WTC11 (cell line): ENCODE measurements at regions not wholly inside any gene's neighbourhood (a gene's known extent, or its start where the extent isn't known, plus 50 kb on each side); places are given as distances from the start of the nearest gene placed in this dataset.
A peak's percentile ranks its signal among the peaks of the same experiment; 100 is the strongest.

ENCODE experiments used
- ATAC-seq: fragments of 200-7000 bp; cut with Tn5 transposase; 2 replicates; pipeline ENCODE4 v1.10.0; 2021; ENCODE audit warnings: mild to moderate bottlenecking, moderate library complexity
- CTCF ChIA-PET: fragments of 300-600 bp; sonication (Branson Sonifier 250); formaldehyde crosslinking; loops from one replicate; lab custom pipeline; 2021; ENCODE audit warnings: antibody characterized with exemption; lab: Charles Lee
- POLR2A ChIA-PET: fragments of 350-600 bp; sonication (Branson Sonifier 250); formaldehyde crosslinking; loops from one replicate; lab custom pipeline; 2021; ENCODE audit warnings: antibody characterized with exemption; lab: Charles Lee
- DNase-seq: peaks from one replicate; pipeline ENCODE4 v3.0.0; 2021; ENCODE audit warnings: low spot score
- H3K27ac Mint-ChIP-seq: 2 replicates; pipeline ENCODE4 v1.8.0; 2021; ENCODE audit warnings: mixed read lengths
- H3K27me3 Mint-ChIP-seq: 2 replicates; pipeline ENCODE4 v1.8.0; 2021; ENCODE audit warnings: low read depth, mild to moderate bottlenecking, moderate library complexity, mixed read lengths
- H3K36me3 Mint-ChIP-seq: 2 replicates; pipeline ENCODE4 v1.8.0; 2021; ENCODE audit warnings: mixed read lengths
- H3K4me1 Mint-ChIP-seq: 2 replicates; pipeline ENCODE4 v1.8.0; 2022; ENCODE audit warnings: mixed read lengths
- H3K4me3 Mint-ChIP-seq: 2 replicates; pipeline ENCODE4 v1.8.0; 2021; ENCODE audit warnings: mild to moderate bottlenecking, moderate library complexity, mixed read lengths
- H3K9me3 Mint-ChIP-seq: 2 replicates; pipeline ENCODE4 v1.8.0; 2021; ENCODE audit warnings: mixed read lengths
- CTCF ChIP-seq: fragments of 200-600 bp; IDR thresholded peaks from 2 replicates; pipeline ENCODE4 v1.8.0; 2022; ENCODE audit warnings: antibody characterized with exemption
- E2F5 ChIP-seq: sonication (generic); formaldehyde crosslinking; IDR thresholded peaks from 2 replicates; pipeline ENCODE4 v1.8.1; 2022; ENCODE audit warnings: mild to moderate bottlenecking, moderate library complexity, missing genetic modification reagents
- ESRRA ChIP-seq: sonication (generic); formaldehyde crosslinking; IDR thresholded peaks from 2 replicates; pipeline ENCODE4 v1.8.1; 2022; ENCODE audit warnings: mild to moderate bottlenecking, missing genetic modification reagents, borderline replicate concordance
- FOXJ3 ChIP-seq: sonication (generic); formaldehyde crosslinking; IDR thresholded peaks from 2 replicates; pipeline ENCODE4 v1.9.0; 2021; ENCODE audit warnings: missing genetic modification reagents, mild to moderate bottlenecking, borderline replicate concordance
- MXD4 ChIP-seq: fragments of 250-450 bp; sonication (Bioruptor Pico); IDR thresholded peaks from 2 replicates; pipeline ENCODE4 v1.8.0; 2021; ENCODE audit warnings: mild to moderate bottlenecking, moderate library complexity, borderline replicate concordance
- RORB ChIP-seq: fragments of 250-450 bp; sonication (Bioruptor Pico); IDR thresholded peaks from 2 replicates; pipeline ENCODE4 v1.9.0; 2021; ENCODE audit warnings: mild to moderate bottlenecking
- TEAD4 ChIP-seq: sonication (generic); formaldehyde crosslinking; IDR thresholded peaks from 2 replicates; pipeline ENCODE4 v1.8.0; 2022; ENCODE audit warnings: mild to moderate bottlenecking, missing genetic modification reagents
- USF2 ChIP-seq: sonication (generic); formaldehyde crosslinking; IDR thresholded peaks from 2 replicates; pipeline ENCODE4 v1.8.1; 2023; ENCODE audit warnings: mild to moderate bottlenecking, missing genetic modification reagents, moderate library complexity
- ZNF263 ChIP-seq: sonication (generic); formaldehyde crosslinking; IDR thresholded peaks from 2 replicates; pipeline ENCODE4 v1.8.1; 2022; ENCODE audit warnings: low read depth, mild to moderate bottlenecking, moderate library complexity, missing genetic modification reagents
- TF ChIP-seq, protein P1 (sequence below): sonication (generic); formaldehyde crosslinking; IDR thresholded peaks from 2 replicates; pipeline ENCODE4 v1.8.0; 2022; ENCODE audit warnings: mild to moderate bottlenecking, missing genetic modification reagents
- TF ChIP-seq, protein P2 (sequence below): fragments of 250-450 bp; sonication (Bioruptor Pico); IDR thresholded peaks from 2 replicates; pipeline ENCODE4 v1.9.0; 2021; ENCODE audit warnings: mild to moderate bottlenecking, borderline replicate concordance
- TF ChIP-seq, protein P3 (sequence below): sonication (generic); formaldehyde crosslinking; IDR thresholded peaks from 2 replicates; pipeline ENCODE4 v1.8.0; 2023; ENCODE audit warnings: mild to moderate bottlenecking, missing genetic modification reagents

- Mint-ChIP-seq H3K36me3 (no peaks in the 10 kb centered on the region), H3K27me3 (no peaks in the 10 kb centered on the region), H3K4me3 (no peak overlapping the region), H3K27ac (no peak overlapping the region), H3K9me3 (peaks cover 3% of the 10 kb centered on the region; the same call in 1 of the 2 replicates), H3K4me1 (no peaks in the 10 kb centered on the region)
- DNase-seq: no peak
- POLR2A ChIA-PET: no interaction called here
- no peak for ATAC-seq
- TF ChIP-seq, protein P1, sequence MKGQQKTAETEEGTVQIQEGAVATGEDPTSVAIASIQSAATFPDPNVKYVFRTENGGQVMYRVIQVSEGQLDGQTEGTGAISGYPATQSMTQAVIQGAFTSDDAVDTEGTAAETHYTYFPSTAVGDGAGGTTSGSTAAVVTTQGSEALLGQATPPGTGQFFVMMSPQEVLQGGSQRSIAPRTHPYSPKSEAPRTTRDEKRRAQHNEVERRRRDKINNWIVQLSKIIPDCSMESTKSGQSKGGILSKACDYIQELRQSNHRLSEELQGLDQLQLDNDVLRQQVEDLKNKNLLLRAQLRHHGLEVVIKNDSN: no peak
- TF ChIP-seq ZNF263 (CRISPR knock-in tag): no peak
- no peak for TF ChIP-seq E2F5 (CRISPR knock-in tag)
- no peak for TF ChIP-seq FOXJ3 (CRISPR knock-in tag)
- TF ChIP-seq, protein P2, sequence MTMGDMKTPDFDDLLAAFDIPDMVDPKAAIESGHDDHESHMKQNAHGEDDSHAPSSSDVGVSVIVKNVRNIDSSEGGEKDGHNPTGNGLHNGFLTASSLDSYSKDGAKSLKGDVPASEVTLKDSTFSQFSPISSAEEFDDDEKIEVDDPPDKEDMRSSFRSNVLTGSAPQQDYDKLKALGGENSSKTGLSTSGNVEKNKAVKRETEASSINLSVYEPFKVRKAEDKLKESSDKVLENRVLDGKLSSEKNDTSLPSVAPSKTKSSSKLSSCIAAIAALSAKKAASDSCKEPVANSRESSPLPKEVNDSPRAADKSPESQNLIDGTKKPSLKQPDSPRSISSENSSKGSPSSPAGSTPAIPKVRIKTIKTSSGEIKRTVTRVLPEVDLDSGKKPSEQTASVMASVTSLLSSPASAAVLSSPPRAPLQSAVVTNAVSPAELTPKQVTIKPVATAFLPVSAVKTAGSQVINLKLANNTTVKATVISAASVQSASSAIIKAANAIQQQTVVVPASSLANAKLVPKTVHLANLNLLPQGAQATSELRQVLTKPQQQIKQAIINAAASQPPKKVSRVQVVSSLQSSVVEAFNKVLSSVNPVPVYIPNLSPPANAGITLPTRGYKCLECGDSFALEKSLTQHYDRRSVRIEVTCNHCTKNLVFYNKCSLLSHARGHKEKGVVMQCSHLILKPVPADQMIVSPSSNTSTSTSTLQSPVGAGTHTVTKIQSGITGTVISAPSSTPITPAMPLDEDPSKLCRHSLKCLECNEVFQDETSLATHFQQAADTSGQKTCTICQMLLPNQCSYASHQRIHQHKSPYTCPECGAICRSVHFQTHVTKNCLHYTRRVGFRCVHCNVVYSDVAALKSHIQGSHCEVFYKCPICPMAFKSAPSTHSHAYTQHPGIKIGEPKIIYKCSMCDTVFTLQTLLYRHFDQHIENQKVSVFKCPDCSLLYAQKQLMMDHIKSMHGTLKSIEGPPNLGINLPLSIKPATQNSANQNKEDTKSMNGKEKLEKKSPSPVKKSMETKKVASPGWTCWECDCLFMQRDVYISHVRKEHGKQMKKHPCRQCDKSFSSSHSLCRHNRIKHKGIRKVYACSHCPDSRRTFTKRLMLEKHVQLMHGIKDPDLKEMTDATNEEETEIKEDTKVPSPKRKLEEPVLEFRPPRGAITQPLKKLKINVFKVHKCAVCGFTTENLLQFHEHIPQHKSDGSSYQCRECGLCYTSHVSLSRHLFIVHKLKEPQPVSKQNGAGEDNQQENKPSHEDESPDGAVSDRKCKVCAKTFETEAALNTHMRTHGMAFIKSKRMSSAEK: no peak
- TF ChIP-seq RORB (CRISPR knock-in tag): no peak
- TF ChIP-seq, all 79 proteins: peak for 0
- CTCF ChIA-PET: no interaction called here
Measured at GRCh38 chr20:24815931-24816330, 133.1 kb upstream of the CST7 start.

DNA sequence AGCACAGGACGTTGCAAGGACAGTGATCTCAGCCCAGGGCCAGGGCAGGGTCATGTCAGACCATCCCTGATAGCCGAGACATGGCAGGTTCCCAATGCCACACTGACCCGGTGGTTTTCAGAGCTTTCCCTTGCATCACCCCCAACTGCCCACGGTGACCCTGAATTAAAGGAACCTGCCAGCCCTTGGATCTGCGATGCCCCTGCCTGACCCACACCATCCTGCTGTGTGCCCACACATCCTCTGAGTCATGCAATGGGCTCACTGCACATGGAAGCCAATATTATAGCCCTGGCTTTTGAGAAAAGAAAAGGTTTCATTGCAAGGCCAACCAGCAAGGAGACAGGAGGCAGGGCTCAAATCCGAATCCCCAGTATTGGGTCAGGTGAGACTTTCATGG is 132.6 kb upstream of the CST7 start:
- no peaks in the 10 kb centered on the region for H3K4me1 Mint-ChIP-seq
- H3K4me3 Mint-ChIP-seq: no peak overlapping the region
- ATAC-seq: no peak
- no peaks in the 10 kb centered on the region for H3K27me3 Mint-ChIP-seq
- TF ChIP-seq ESRRA (CRISPR knock-in tag): no peak
- TF ChIP-seq CTCF: no peak
- TF ChIP-seq TEAD4 (CRISPR knock-in tag): no peak
- TF ChIP-seq, protein P3, sequence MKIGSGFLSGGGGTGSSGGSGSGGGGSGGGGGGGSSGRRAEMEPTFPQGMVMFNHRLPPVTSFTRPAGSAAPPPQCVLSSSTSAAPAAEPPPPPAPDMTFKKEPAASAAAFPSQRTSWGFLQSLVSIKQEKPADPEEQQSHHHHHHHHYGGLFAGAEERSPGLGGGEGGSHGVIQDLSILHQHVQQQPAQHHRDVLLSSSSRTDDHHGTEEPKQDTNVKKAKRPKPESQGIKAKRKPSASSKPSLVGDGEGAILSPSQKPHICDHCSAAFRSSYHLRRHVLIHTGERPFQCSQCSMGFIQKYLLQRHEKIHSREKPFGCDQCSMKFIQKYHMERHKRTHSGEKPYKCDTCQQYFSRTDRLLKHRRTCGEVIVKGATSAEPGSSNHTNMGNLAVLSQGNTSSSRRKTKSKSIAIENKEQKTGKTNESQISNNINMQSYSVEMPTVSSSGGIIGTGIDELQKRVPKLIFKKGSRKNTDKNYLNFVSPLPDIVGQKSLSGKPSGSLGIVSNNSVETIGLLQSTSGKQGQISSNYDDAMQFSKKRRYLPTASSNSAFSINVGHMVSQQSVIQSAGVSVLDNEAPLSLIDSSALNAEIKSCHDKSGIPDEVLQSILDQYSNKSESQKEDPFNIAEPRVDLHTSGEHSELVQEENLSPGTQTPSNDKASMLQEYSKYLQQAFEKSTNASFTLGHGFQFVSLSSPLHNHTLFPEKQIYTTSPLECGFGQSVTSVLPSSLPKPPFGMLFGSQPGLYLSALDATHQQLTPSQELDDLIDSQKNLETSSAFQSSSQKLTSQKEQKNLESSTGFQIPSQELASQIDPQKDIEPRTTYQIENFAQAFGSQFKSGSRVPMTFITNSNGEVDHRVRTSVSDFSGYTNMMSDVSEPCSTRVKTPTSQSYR (CRISPR knock-in tag): no peak
- TF ChIP-seq, all 79 proteins: peak for 0
- Mint-ChIP-seq H3K9me3 (peaks cover 3% of the 10 kb centered on the region; the same call in 1 of the 2 replicates), H3K27ac (no peak overlapping the region), H3K36me3 (no peaks in the 10 kb centered on the region)
- no peak for DNase-seq
- POLR2A ChIA-PET: no interaction called here
- CTCF ChIA-PET: no interaction called here

GRCh38 chr20:24816907-24817306 is 132.2 kb upstream of the CST7 start:
- Mint-ChIP-seq H3K36me3 (no peaks in the 10 kb centered on the region), H3K4me1 (no peaks in the 10 kb centered on the region), H3K27ac (no peak overlapping the region), H3K27me3 (no peaks in the 10 kb centered on the region), H3K4me3 (no peak overlapping the region), H3K9me3 (peaks cover 3% of the 10 kb centered on the region; the same call in 1 of the 2 replicates)
- POLR2A ChIA-PET: no interaction called here
- no peak for DNase-seq
- CTCF ChIA-PET: no interaction called here
- TF ChIP-seq MXD4 (no peak), USF2 (CRISPR knock-in tag) (0 out of 2 replicates have a peak, but pooled peaks have one; percentile 13)
- ATAC-seq: no peak
